ENCODE measurements at regions not wholly inside any gene's neighbourhood (a gene's known extent, or its start where the extent isn't known, plus 50 kb on each side); places are given as distances from the start of the nearest gene placed in this dataset.

DNA sequence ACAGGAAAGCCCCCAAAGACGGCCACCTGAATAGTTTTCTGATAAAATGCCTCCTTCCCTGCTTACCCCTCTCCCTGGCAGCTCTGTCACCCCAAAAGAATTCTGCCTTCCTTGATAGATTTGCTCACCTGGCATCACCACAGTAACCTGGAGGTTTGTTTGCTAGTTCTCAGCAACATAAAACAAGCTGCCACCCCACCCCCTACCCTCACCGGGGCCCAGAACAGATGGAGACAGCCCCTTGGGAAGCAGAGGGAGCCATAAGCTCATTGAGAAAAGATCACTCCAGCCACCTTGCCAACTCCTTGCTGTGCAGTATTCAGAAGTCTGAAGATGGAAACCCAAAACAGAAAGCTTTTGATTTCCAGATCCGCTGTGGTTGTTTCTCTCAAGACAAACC lies 108.6 kb downstream of the DHX15 start:
- TF ChIP-seq, protein P1, sequence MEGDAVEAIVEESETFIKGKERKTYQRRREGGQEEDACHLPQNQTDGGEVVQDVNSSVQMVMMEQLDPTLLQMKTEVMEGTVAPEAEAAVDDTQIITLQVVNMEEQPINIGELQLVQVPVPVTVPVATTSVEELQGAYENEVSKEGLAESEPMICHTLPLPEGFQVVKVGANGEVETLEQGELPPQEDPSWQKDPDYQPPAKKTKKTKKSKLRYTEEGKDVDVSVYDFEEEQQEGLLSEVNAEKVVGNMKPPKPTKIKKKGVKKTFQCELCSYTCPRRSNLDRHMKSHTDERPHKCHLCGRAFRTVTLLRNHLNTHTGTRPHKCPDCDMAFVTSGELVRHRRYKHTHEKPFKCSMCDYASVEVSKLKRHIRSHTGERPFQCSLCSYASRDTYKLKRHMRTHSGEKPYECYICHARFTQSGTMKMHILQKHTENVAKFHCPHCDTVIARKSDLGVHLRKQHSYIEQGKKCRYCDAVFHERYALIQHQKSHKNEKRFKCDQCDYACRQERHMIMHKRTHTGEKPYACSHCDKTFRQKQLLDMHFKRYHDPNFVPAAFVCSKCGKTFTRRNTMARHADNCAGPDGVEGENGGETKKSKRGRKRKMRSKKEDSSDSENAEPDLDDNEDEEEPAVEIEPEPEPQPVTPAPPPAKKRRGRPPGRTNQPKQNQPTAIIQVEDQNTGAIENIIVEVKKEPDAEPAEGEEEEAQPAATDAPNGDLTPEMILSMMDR (IDR thresholded peaks at IDR 0.05; ENCODE audit: insufficient read depth, low read length, poor library complexity, severe bottlenecking) = no peak
- no peak for TF ChIP-seq EZH2phosphoT487 (conservative IDR thresholded peaks at IDR 0.05; ENCODE audit: low read length)

Measured in SU-DHL-6 (cell line).